Left ventricle myocardium inferior (tissue), 1 donor: ENCODE measurements at regions not wholly inside any gene's neighbourhood (a gene's known extent, or its start where the extent isn't known, plus 50 kb on each side); places are given as distances from the start of the nearest gene placed in this dataset.

Experiments used
- DNase-seq: peaks from one replicate; pipeline ENCODE4 v3.0.0-alpha.2; 2020
- H3K27ac ChIP-seq: fragments of 200-600 bp; replicated peaks from 2 replicates; pipeline ENCODE4 v1.8.0; 2021
- H3K27me3 ChIP-seq: fragments of 200-600 bp; 2 replicates; pipeline ENCODE4 v1.8.0; 2021; ENCODE audit warnings: low read depth
- H3K36me3 ChIP-seq: fragments of 200-600 bp; 2 replicates; pipeline ENCODE4 v1.8.0; 2021
- H3K4me1 ChIP-seq: fragments of 200-600 bp; 2 replicates; pipeline ENCODE4 v1.8.0; 2021
- H3K4me3 ChIP-seq: fragments of 200-600 bp; 2 replicates; pipeline ENCODE4 v1.8.0; 2021; ENCODE audit warnings: mild to moderate bottlenecking, moderate library complexity
- H3K9me3 ChIP-seq: fragments of 200-600 bp; replicated peaks from 2 replicates; pipeline ENCODE4 v1.8.0; 2021
- CTCF ChIP-seq: fragments of 200-600 bp; IDR thresholded peaks from 2 replicates; pipeline ENCODE4 v1.8.0; 2021; ENCODE audit warnings: antibody characterized with exemption, mild to moderate bottlenecking, borderline replicate concordance
- intact Hi-C: fragments of 100-400 bp; cut with micrococcal nuclease; formaldehyde crosslinking; loops from one replicate; pipeline ENCODE4 v1.11.0; 2022
- donor health status: DM: no; HTN: yes; CAD: no; lungs with severe emphysema.

GRCh38 chr6:81625216-81625615 is 127.3 kb downstream of the TENT5A start:
- Histone ChIP-seq H3K4me3 (no peak overlapping the region), H3K27ac (no peak overlapping the region), H3K36me3 (no peaks in the 10 kb centered on the region), H3K9me3 (peaks cover 17% of the 10 kb centered on the region), H3K4me1 (peaks cover 4% of the 10 kb centered on the region), H3K27me3 (no peaks in the 10 kb centered on the region)
- no peak for TF ChIP-seq CTCF
- no peak for DNase-seq
- intact Hi-C loops = no loop called here

GRCh38 chr6:81624453-81624852 is 128.0 kb downstream of the TENT5A start:
- Histone ChIP-seq H3K27me3 (no peaks in the 10 kb centered on the region), H3K9me3 (peaks cover 9% of the 10 kb centered on the region), H3K4me3 (no peak overlapping the region), H3K36me3 (no peaks in the 10 kb centered on the region), H3K27ac (no peak overlapping the region), H3K4me1 (peaks cover 5% of the 10 kb centered on the region)
- no peak for DNase-seq
- TF ChIP-seq CTCF = no peak
- intact Hi-C loops = no loop called here

GRCh38 chr6:81623106-81623759 is 129.2 kb downstream of the TENT5A start:
- DNase-seq = no peak
- Histone ChIP-seq H3K36me3 (no peaks in the 10 kb centered on the region), H3K27me3 (no peaks in the 10 kb centered on the region), H3K4me1 (peaks cover 5% of the 10 kb centered on the region), H3K9me3 (no peaks in the 10 kb centered on the region), H3K4me3 (no peak overlapping the region), H3K27ac (no peak overlapping the region)
- intact Hi-C loops = no loop called here
- no peak for TF ChIP-seq CTCF

- H3K9me3 ChIP-seq = no peaks in the 10 kb centered on the region
- H3K27me3 ChIP-seq = no peaks in the 10 kb centered on the region
- no peak overlapping the region for H3K27ac ChIP-seq
- H3K36me3 ChIP-seq = no peaks in the 10 kb centered on the region
- peaks cover 5% of the 10 kb centered on the region for H3K4me1 ChIP-seq
- TF ChIP-seq CTCF = no peak
- H3K4me3 ChIP-seq = no peak overlapping the region
- no peak for DNase-seq
- intact Hi-C loops = no loop called here
Measured at GRCh38 chr6:81621816-81622395, 130.6 kb downstream of the TENT5A start.

GRCh38 chr6:81614292-81614691 is 138.2 kb downstream of the TENT5A start:
- H3K27me3 ChIP-seq = no peaks in the 10 kb centered on the region
- no peaks in the 10 kb centered on the region for H3K9me3 ChIP-seq
- no peak for TF ChIP-seq CTCF
- H3K27ac ChIP-seq = peak overlapping the region; percentile 47
- H3K36me3 ChIP-seq = no peaks in the 10 kb centered on the region
- H3K4me3 ChIP-seq = no peak overlapping the region
- intact Hi-C loops = no loop called here
- H3K4me1 ChIP-seq = peaks cover 12% of the 10 kb centered on the region
- no peak for DNase-seq
